Panc1 (cell line): ENCODE measurements at regions not wholly inside any gene's neighbourhood (a gene's known extent, or its start where the extent isn't known, plus 50 kb on each side); places are given as distances from the start of the nearest gene placed in this dataset.
A peak's percentile ranks its signal among the peaks of the same experiment; 100 is the strongest.
"Not testable (repeated sequence)": the region's sequence is repeated elsewhere in the genome, so short reads cannot be mapped to it uniquely, and the experiment has no call there.

ENCODE experiments used
- ATAC-seq: fragments of 200-7000 bp; cut with Tn5 transposase; 2 replicates; pipeline ENCODE4 v1.9.1; 2020; ENCODE audit warnings: mild to moderate bottlenecking, moderate library complexity
- BruUV-seq: library from RNA; stranded (reverse); fragments of 400-500 nt; replicated peaks from 2 replicates; lab custom pipeline; 2021; lab: Mats Ljungman, UMichigan
- CTCF ChIA-PET: fragments of 300-600 bp; sonication (Branson Sonifier 250); formaldehyde crosslinking; loops from one replicate; lab custom pipeline; 2022; ENCODE audit warnings: antibody characterized with exemption; lab: Charles Lee
- POLR2A ChIA-PET: fragments of 300-600 bp; sonication (Branson Sonifier 250); formaldehyde crosslinking; loops from one replicate; lab custom pipeline; 2022; ENCODE audit warnings: antibody characterized with exemption; lab: Charles Lee
- DNase-seq: peaks from one replicate; pipeline ENCODE4 v3.0.0-alpha.2; 2010; ENCODE audit warnings: low read depth, low spot score
- H3K27ac ChIP-seq: 2 replicates; pipeline ENCODE4 v1.5.1; 2011; ENCODE audit warnings: mild to moderate bottlenecking, low read length, inconsistent platforms
- H3K27me3 ChIP-seq: fragments of 200-500 bp; sonication (Bioruptor generic); 2 replicates; pipeline ENCODE4 v1.6.0; 2014; ENCODE audit warnings: low read length, inconsistent platforms; ENCODE audit not compliant: control insufficient read depth, insufficient read depth
- H3K36me3 ChIP-seq: fragments of 200-500 bp; sonication (Bioruptor generic); 2 replicates; pipeline ENCODE4 v1.5.1; 2014; ENCODE audit warnings: inconsistent platforms, mild to moderate bottlenecking, low read length, moderate library complexity; ENCODE audit not compliant: control insufficient read depth, insufficient read depth
- H3K4me1 ChIP-seq: 2 replicates; pipeline ENCODE4 v1.5.1; 2011; ENCODE audit warnings: inconsistent platforms, mild to moderate bottlenecking, low read length, moderate library complexity; ENCODE audit not compliant: control insufficient read depth, insufficient read depth
- H3K4me3 ChIP-seq, 2 experiments: 2 replicates each; pipeline ENCODE4 v1.5.1; 2011 to 2012; ENCODE audit warnings: low read depth in 2 of 2, low read length in 2 of 2, mild to moderate bottlenecking in 2 of 2, inconsistent platforms in 1 of 2, moderate library complexity in 1 of 2
- H3K9me3 ChIP-seq: fragments of 200-500 bp; sonication (Bioruptor generic); 2 replicates; pipeline ENCODE4 v1.5.1; 2014; ENCODE audit warnings: low read depth, mild to moderate bottlenecking, inconsistent platforms, low read length, moderate library complexity; ENCODE audit not compliant: control insufficient read depth, insufficient read depth
- POLR2AphosphoS5 ChIP-seq: IDR thresholded peaks from 2 replicates; pipeline ENCODE4 v1.6.1; 2012; ENCODE audit warnings: mild to moderate bottlenecking, low read depth, low read length, moderate library complexity
- SIN3A ChIP-seq: IDR thresholded peaks from 2 replicates; pipeline ENCODE4 v1.6.1; 2012; ENCODE audit warnings: low read depth, mild to moderate bottlenecking, low read length, moderate library complexity, borderline replicate concordance; ENCODE audit not compliant: insufficient read depth
- TCF7L2 ChIP-seq: IDR thresholded peaks from 2 replicates; pipeline ENCODE4 v1.6.1; 2011; ENCODE audit warnings: mild to moderate bottlenecking, low read depth, low read length, inconsistent platforms
- in situ Hi-C: cut with HindIII; loops from 2 replicates; pipeline ENCODE4 v1.10.0; 2016; ENCODE audit warnings: low sequenced_read_pairs, low pct_unique_long_range_greater_than_20kb
- intact Hi-C: fragments of 100-400 bp; cut with micrococcal nuclease; formaldehyde crosslinking; loops from one replicate; pipeline ENCODE4 v1.10.0; 2022; ENCODE audit not compliant: unreplicated experiment
- TF ChIP-seq, protein P1 (sequence below), 2 experiments: IDR thresholded peaks; 2 replicates each; pipeline ENCODE4 v1.6.1; 2011 to 2012; ENCODE audit warnings: low read depth in 2 of 2, control low read depth in 1 of 2, low read length in 1 of 2, mild to moderate bottlenecking in 1 of 2, moderate library complexity in 1 of 2; ENCODE audit not compliant: insufficient read depth in 1 of 2
- TF ChIP-seq, protein P2 (sequence below): fragments of 450-650 bp; IDR thresholded peaks from 2 replicates; pipeline ENCODE4 v1.5.1; 2017; ENCODE audit warnings: mild to moderate bottlenecking

DNA sequence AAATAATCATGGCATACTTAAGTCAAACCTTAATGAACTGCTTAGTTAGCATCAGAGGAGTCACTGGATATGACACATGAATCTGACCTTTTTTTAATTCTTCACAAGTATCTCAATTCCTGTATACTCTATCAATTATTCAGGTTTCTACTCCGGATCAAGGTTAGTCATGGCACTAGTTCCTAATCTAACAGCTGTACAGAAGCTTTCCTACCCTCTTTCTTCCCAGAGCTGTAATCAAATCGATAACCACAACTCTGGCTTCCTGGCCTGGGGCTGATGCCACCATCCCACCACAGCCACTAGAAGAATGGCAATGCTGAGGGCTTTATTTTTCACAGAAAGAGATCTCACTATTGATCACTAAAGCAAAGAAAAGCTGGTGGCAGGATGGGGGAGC, 718.5 kb downstream of the SMARCA1 start:
- no peaks in the 10 kb centered on the region for H3K4me1 ChIP-seq
- no TSS peak for BruUV-seq
- H3K27me3 ChIP-seq: no peaks in the 10 kb centered on the region
- in situ Hi-C loops: no loop called here
- H3K27ac ChIP-seq: no peak overlapping the region
- ChIA-PET CTCF (no interaction called here), POLR2A (no interaction called here)
- H3K9me3 ChIP-seq: no peaks in the 10 kb centered on the region
- TF ChIP-seq, protein P1, sequence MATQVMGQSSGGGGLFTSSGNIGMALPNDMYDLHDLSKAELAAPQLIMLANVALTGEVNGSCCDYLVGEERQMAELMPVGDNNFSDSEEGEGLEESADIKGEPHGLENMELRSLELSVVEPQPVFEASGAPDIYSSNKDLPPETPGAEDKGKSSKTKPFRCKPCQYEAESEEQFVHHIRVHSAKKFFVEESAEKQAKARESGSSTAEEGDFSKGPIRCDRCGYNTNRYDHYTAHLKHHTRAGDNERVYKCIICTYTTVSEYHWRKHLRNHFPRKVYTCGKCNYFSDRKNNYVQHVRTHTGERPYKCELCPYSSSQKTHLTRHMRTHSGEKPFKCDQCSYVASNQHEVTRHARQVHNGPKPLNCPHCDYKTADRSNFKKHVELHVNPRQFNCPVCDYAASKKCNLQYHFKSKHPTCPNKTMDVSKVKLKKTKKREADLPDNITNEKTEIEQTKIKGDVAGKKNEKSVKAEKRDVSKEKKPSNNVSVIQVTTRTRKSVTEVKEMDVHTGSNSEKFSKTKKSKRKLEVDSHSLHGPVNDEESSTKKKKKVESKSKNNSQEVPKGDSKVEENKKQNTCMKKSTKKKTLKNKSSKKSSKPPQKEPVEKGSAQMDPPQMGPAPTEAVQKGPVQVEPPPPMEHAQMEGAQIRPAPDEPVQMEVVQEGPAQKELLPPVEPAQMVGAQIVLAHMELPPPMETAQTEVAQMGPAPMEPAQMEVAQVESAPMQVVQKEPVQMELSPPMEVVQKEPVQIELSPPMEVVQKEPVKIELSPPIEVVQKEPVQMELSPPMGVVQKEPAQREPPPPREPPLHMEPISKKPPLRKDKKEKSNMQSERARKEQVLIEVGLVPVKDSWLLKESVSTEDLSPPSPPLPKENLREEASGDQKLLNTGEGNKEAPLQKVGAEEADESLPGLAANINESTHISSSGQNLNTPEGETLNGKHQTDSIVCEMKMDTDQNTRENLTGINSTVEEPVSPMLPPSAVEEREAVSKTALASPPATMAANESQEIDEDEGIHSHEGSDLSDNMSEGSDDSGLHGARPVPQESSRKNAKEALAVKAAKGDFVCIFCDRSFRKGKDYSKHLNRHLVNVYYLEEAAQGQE (IDR thresholded peaks at IDR 0.05; ENCODE audit: insufficient read depth in 1 of 2, low read depth in 2 of 2, low read length in 1 of 2): no peak
- TF ChIP-seq SIN3A: no peak
- no peak for TF ChIP-seq TCF7L2
- TF ChIP-seq POLR2AphosphoS5: no peak
- TF ChIP-seq, protein P2, sequence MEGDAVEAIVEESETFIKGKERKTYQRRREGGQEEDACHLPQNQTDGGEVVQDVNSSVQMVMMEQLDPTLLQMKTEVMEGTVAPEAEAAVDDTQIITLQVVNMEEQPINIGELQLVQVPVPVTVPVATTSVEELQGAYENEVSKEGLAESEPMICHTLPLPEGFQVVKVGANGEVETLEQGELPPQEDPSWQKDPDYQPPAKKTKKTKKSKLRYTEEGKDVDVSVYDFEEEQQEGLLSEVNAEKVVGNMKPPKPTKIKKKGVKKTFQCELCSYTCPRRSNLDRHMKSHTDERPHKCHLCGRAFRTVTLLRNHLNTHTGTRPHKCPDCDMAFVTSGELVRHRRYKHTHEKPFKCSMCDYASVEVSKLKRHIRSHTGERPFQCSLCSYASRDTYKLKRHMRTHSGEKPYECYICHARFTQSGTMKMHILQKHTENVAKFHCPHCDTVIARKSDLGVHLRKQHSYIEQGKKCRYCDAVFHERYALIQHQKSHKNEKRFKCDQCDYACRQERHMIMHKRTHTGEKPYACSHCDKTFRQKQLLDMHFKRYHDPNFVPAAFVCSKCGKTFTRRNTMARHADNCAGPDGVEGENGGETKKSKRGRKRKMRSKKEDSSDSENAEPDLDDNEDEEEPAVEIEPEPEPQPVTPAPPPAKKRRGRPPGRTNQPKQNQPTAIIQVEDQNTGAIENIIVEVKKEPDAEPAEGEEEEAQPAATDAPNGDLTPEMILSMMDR: no peak
- H3K36me3 ChIP-seq: no peaks in the 10 kb centered on the region
- no peak for ATAC-seq
- no peak for DNase-seq
- intact Hi-C loops: loop anchor here (5.0 kb wide), 1 partner anchor 557 kb away; no protein-coding TSS in a partner anchor
- H3K4me3 ChIP-seq: peak overlapping the region in 1 of 2 experiments; percentile 28; a peak in 2 of 4 replicates

DNA sequence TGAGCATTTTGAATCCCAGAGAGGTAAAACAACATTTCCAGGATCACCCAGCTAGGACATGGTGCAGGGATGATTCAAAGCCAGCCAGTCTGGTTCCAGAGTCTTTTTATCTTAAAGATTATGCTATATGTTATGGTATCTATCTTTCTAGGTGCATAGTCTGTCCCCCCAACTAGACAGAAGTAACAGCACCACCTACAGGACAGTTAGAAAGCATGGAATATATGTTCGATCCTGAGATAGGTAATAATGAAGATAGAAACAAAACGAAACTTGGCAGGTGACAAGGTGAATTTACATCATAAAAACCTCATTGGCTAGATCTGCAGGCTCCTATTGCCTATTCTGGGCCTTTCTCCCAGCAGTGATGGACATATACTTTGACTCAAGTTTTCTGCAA, 723.2 kb downstream of the SMARCA1 start:
- Histone ChIP-seq H3K27me3 (no peaks in the 10 kb centered on the region), H3K9me3 (no peaks in the 10 kb centered on the region), H3K4me1 (no peaks in the 10 kb centered on the region), H3K36me3 (no peaks in the 10 kb centered on the region), H3K27ac (no peak overlapping the region), H3K4me3 (no peak overlapping the region)
- TF ChIP-seq, protein P2: peak; percentile 25; the same call in 1 of the 2 replicates
- TF ChIP-seq POLR2AphosphoS5 (no peak), SIN3A (no peak)
- intact Hi-C loops: no loop called here
- ChIA-PET CTCF (interaction anchor here (0.6 kb wide), 1 partner anchor 548 kb away, joined by 3 read pairs; no protein-coding TSS in a partner anchor), POLR2A (no interaction called here)
- no TSS peak for BruUV-seq
- ATAC-seq (no peak), DNase-seq (no peak)
- in situ Hi-C loops: no loop called here

DNA sequence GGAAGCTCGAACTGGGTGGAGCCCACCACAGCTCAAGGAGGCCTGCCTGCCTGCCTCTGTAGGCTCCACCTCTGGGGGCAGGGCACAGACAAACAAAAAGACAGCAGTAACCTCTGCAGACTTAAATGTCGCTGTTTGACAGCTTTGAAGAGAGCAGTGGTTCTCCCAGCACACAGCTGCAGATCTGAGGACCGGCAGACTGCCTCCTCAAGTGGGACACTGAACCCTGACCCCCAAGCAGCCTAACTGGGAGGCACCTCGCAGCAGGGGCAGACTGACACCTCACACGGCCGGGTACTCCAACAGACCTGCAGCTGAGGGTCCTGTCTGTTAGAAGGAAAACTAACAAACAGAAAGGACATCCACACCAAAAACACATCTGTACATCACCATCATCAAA, 730.9 kb upstream of the ACTRT1 start:
- CTCF ChIA-PET, BruUV-seq, H3K4me1 ChIP-seq, in situ Hi-C loops, ATAC-seq, DNase-seq, H3K27me3 ChIP-seq, H3K27ac ChIP-seq, H3K9me3 ChIP-seq, intact Hi-C loops, H3K36me3 ChIP-seq, POLR2A ChIA-PET: not testable (repeated sequence)
- 0 out of 4 replicates have a peak overlapping the region, but pooled peaks of 1 of the 2 experiments have one; percentile 8 for H3K4me3 ChIP-seq
